Stimulated activated CD8-positive, alpha-beta memory T cell treated with anti-CD3 and anti-CD28 coated beads, Interleukin-15, amount 100 ng/mL, for 48 hours (primary cell): ENCODE measurements at regions not wholly inside any gene's neighbourhood (a gene's known extent, or its start where the extent isn't known, plus 50 kb on each side); places are given as distances from the start of the nearest gene placed in this dataset.

Source experiments
- DNase-seq, 2 donors: peaks; one replicate each; pipeline ENCODE4 v3.0.0-alpha.2; 2020; ENCODE audit warnings: low read depth in 2 of 2

DNA sequence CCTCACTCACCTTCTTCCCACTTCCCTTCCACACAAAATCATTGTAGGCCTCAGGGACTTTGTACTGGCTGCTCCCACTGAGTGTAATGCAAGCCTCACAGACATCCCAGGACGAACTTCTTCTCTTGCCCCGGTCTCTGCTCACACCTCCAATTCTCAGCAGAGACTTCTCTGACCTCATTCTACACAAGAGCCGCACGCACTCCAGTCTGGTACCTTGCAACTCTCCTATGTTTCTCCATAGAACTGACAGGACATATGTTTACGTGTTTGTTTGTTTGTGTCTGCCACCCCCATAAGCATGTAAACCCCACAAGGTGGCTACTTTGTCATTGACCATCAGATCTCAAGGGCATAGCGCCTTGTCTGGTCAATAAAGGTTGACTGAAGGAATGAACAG, 350.8 kb downstream of the AJAP1 start:
- DNase-seq, result no peak

DNA sequence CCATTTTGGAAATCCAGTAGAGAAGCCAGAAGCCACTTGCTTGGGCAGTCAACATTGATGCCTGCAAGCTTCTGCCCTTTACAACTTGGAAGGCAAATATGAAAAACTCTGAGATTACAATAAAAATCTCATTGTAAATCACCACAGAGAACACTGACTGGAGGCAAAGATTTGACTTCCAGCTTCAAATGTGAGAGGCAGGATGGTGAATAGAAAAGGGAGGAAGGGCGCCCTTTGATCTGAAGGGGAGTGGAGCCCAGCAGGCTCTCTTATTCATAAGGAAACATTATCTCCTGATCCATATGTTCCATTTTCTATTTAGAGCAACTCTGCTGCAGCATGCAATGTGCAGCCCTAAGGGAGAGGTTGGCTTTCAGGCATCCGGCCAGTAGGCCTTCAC, 348.3 kb downstream of the AJAP1 start:
- DNase-seq, result no peak

- DNase-seq, result no peak
Observed at GRCh38 chr1:5001466-5001865, 347.1 kb downstream of the AJAP1 start.

GRCh38 chr1:4986306-4986705, 331.9 kb downstream of the AJAP1 start:
- DNase-seq, result no peak

DNA sequence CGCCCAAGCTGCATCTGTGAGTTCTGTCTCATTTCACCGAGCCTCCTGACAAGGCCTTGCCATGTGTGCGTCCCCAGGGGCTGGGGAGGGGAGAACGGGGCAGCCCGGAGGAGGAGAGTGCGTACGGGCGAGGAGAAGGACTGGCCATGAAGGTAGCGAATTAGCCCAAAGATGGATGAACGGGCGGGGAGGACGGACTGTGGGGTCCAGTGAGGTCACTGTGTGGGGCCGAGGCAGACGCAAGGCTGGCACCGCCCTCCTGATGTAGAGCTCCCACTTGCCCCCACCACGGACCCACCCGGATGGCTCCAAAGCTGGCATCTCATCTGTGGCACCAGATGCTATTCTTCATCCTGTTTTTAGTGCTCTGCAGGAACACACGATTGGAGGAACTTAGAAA, 330.4 kb downstream of the AJAP1 start:
- no peak for DNase-seq

DNA sequence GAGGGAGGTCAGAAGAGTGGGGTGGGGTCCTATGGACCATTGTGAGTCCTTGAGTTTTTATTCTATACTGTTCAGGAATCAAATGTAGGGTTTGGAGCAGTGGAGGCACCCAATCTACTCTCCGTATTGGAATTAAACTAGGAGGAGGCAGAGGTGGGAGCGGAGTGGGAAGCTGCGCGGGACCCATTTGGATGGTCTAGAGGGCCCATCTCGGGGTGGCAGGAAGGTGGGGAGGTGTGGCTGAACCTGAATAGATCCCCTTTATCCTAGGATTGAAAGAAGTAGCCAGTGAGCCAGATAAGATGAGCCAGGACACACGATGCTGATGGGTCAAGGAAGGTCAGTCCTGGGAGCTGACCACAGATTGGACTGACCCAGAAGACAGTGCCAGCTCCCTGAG, 325.8 kb downstream of the AJAP1 start:
- no peak for DNase-seq

- DNase-seq, result no peak
Observed at GRCh38 chr1:4978660-4979390, 324.4 kb downstream of the AJAP1 start.

GRCh38 chr1:4977701-4978100, 323.3 kb downstream of the AJAP1 start:
- DNase-seq, result no peak

- no peak for DNase-seq
Observed at GRCh38 chr1:4976859-4977440, 322.5 kb downstream of the AJAP1 start.

DNA sequence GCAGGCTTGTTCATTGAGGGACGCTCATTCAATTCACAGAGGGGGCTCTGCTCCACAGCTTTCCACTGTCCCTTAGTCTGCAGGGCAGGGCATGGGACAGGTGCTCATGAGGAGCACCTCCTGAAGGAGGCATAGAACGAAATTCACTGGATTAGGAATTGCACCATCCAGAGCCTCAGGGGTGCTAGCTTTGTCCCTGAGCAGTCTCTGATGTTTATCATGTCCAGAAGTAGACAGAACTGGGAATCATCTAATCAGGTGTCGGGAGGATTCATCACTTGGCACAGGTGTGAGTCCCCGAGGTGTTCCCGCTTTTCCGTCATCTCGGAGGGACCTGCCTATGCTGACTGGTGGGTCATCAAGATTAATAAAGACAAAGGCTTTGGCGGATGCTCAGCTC, 321.4 kb downstream of the AJAP1 start:
- no peak for DNase-seq

- no peak for DNase-seq
Observed at GRCh38 chr1:4974981-4975685, 320.7 kb downstream of the AJAP1 start.

DNA sequence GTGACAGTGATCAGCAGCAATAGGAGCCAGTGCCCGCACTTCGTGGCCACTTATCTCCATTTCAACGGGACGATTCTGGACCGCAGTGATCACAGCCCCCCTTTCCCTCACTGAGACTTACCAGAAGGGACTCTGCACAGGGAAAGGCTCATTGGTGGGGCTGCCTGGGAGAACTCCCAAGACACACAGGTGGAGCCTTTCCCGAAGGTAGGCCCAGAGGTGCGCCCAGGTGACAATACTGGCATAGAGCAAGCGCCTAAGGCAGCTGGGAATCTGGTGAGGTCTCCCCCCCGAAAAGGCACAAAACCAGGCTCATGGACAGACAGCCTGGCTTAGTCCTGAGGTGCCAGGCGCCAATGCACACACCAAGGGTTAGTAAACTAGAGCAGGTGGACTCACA, 318.9 kb downstream of the AJAP1 start:
- no peak for DNase-seq

- no peak for DNase-seq
Observed at GRCh38 chr1:4972761-4973320, 318.4 kb downstream of the AJAP1 start.

GRCh38 chr1:4971666-4972065, 317.3 kb downstream of the AJAP1 start:
- no peak for DNase-seq

GRCh38 chr1:4970532-4970931, 316.1 kb downstream of the AJAP1 start:
- no peak for DNase-seq

DNA sequence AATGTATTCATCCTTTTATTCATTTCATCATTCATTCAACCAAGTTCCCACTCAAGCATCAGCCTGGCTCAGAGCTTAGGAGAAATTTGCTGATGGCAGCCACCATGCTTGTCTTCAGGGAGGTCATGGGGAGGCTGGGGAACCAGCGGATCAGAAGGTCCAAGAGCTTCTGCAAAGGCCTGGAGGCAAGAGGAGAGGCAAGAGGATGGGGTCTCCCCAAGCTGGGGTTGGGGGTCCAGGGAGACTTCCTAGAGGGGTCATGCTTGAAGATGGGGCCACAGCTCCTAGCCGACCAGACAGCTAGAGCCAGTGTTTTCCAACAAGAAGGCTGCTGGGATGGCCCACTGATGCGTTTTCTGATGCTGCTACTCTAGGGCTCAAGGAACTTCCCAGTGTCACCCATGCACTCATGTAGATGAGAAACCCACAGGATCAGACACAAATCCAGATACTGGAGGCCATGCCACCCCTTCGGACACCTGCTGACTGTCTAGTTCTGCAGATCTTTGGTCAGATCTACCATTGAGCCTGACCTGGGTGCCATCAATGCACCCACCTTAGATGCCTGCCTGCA, 315.2 kb downstream of the AJAP1 start:
- no peak for DNase-seq

DNA sequence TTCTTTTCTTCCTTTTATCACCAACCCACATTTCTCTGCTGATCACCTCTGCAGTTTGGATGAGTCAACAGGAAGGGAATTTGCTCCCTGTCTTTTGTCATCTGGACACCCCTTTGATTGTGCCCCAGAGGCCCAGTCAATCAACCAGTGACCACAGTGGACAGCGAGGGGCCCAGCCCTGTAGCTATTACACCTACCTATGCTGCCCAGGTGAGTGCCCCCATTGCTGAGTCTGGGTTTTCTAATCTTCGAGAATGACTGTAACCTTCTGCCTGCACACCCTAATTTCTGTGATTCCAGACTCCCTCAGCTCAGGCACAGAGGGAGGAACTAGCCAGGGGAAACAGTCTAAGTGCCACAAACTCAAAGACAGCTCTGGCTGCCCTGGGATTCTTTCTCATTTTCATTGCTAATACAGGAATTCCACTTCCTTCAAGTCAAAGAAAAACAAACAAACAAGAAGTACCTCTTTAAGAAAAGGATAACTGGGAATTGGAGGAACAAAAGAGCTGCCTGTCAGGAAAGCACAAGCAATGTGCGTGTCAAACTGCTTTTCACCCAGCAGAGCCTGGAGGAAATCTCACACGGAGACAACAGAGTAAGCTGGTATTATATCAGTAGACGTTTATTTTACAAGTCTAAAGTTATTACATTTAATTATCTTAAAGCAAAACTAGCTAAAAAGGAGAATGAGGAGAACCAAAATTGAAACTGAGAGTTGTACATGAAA, 311.1 kb downstream of the AJAP1 start:
- no peak for DNase-seq

GRCh38 chr1:4964634-4965345, 310.4 kb downstream of the AJAP1 start:
- DNase-seq, result no peak

- no peak for DNase-seq
Observed at GRCh38 chr1:4963251-4963650, 308.8 kb downstream of the AJAP1 start.

GRCh38 chr1:4962836-4963235, 308.4 kb downstream of the AJAP1 start:
- no peak for DNase-seq
